ENCODE measurements at regions not wholly inside any gene's neighbourhood (a gene's known extent, or its start where the extent isn't known, plus 50 kb on each side); places are given as distances from the start of the nearest gene placed in this dataset.
"Not testable (repeated sequence)": the region's sequence is repeated elsewhere in the genome, so short reads cannot be mapped to it uniquely, and the experiment has no call there.

- DNase-seq (ENCODE audit: missing footprints) (no peak), ATAC-seq (no peak)
- intact Hi-C loops (cut with DNase I) = no loop called here
These were observed 567.0 kb upstream of the CADM1 start for GRCh38 chr11:116071241-116071640.

GRCh38 chr11:116070520-116070919 is 566.3 kb upstream of the CADM1 start:
- ATAC-seq (no peak), DNase-seq (ENCODE audit: missing footprints) (no peak)
- intact Hi-C loops (cut with DNase I) = no loop called here

GRCh38 chr11:116066777-116067176 is 562.6 kb upstream of the CADM1 start:
- intact Hi-C loops (cut with DNase I) = no loop called here
- no peak for ATAC-seq
- no peak for DNase-seq (ENCODE audit: missing footprints)

- ATAC-seq (no peak), DNase-seq (ENCODE audit: missing footprints) (no peak)
- intact Hi-C loops (cut with DNase I) = no loop called here
These were observed 561.8 kb upstream of the CADM1 start for GRCh38 chr11:116065986-116066385.

- ATAC-seq = no peak
- intact Hi-C loops (cut with DNase I) = no loop called here
- no peak for DNase-seq (ENCODE audit: missing footprints)
These were observed 561.1 kb upstream of the CADM1 start for GRCh38 chr11:116065191-116065895.

- DNase-seq (ENCODE audit: missing footprints) (no peak), ATAC-seq (no peak)
- intact Hi-C loops (cut with DNase I) = no loop called here
These were observed 558.4 kb upstream of the CADM1 start for GRCh38 chr11:116062490-116063171.

- ATAC-seq (no peak), DNase-seq (ENCODE audit: missing footprints) (no peak)
- intact Hi-C loops (cut with DNase I) = no loop called here
These were observed 557.9 kb upstream of the CADM1 start for GRCh38 chr11:116062129-116062489.

GRCh38 chr11:116061322-116061721 is 557.1 kb upstream of the CADM1 start:
- DNase-seq (ENCODE audit: missing footprints) (no peak), ATAC-seq (no peak)
- intact Hi-C loops (cut with DNase I) = no loop called here

- intact Hi-C loops (cut with DNase I) = no loop called here
- ATAC-seq (no peak), DNase-seq (ENCODE audit: missing footprints) (no peak)
These were observed 555.7 kb upstream of the CADM1 start for GRCh38 chr11:116059919-116060318.

GRCh38 chr11:116057000-116057399 is 552.8 kb upstream of the CADM1 start:
- intact Hi-C loops (cut with DNase I) = no loop called here
- ATAC-seq (no peak), DNase-seq (ENCODE audit: missing footprints) (no peak)

GRCh38 chr11:116055064-116055463 is 550.8 kb upstream of the CADM1 start:
- intact Hi-C loops (cut with DNase I) = no loop called here
- DNase-seq (ENCODE audit: missing footprints) (no peak), ATAC-seq (no peak)

GRCh38 chr11:116053548-116053919 is 549.3 kb upstream of the CADM1 start:
- intact Hi-C loops (cut with DNase I) = no loop called here
- ATAC-seq (no peak), DNase-seq (ENCODE audit: missing footprints) (no peak)

GRCh38 chr11:116052603-116053547 is 548.7 kb upstream of the CADM1 start:
- ATAC-seq (no peak), DNase-seq (ENCODE audit: missing footprints) (no peak)
- intact Hi-C loops (cut with DNase I) = no loop called here

GRCh38 chr11:116051494-116051893 is 547.3 kb upstream of the CADM1 start:
- DNase-seq (ENCODE audit: missing footprints) (no peak), ATAC-seq (no peak)
- intact Hi-C loops (cut with DNase I) = no loop called here

- intact Hi-C loops (cut with DNase I) = no loop called here
- DNase-seq (ENCODE audit: missing footprints) = no peak
- ATAC-seq = no peak
These were observed 545.2 kb upstream of the CADM1 start for GRCh38 chr11:116049383-116049782.

GRCh38 chr11:116046127-116046526 is 541.9 kb upstream of the CADM1 start:
- intact Hi-C loops (cut with DNase I) = no loop called here
- DNase-seq (ENCODE audit: missing footprints) (no peak), ATAC-seq (no peak)

- intact Hi-C loops (cut with DNase I) = no loop called here
- ATAC-seq (no peak), DNase-seq (ENCODE audit: missing footprints) (no peak)
These were observed 540.7 kb upstream of the CADM1 start for GRCh38 chr11:116044941-116045340.

GRCh38 chr11:116044520-116044919 is 540.3 kb upstream of the CADM1 start:
- intact Hi-C loops (cut with DNase I) = no loop called here
- DNase-seq (ENCODE audit: missing footprints) (no peak), ATAC-seq (no peak)

GRCh38 chr11:116043857-116044256 is 539.6 kb upstream of the CADM1 start:
- intact Hi-C loops (cut with DNase I) = no loop called here
- ATAC-seq (peak; percentile 34), DNase-seq (ENCODE audit: missing footprints) (no peak)

GRCh38 chr11:116043059-116043458 is 538.8 kb upstream of the CADM1 start:
- ATAC-seq; DNase-seq (ENCODE audit: missing footprints); intact Hi-C loops (cut with DNase I): not testable (repeated sequence)
